ENCODE measurements at regions not wholly inside any gene's neighbourhood (a gene's known extent, or its start where the extent isn't known, plus 50 kb on each side); places are given as distances from the start of the nearest gene placed in this dataset.

GRCh38 chr18:59839246-59839645, 60.5 kb upstream of the PMAIP1 start:
- TF ChIP-seq, protein P1, sequence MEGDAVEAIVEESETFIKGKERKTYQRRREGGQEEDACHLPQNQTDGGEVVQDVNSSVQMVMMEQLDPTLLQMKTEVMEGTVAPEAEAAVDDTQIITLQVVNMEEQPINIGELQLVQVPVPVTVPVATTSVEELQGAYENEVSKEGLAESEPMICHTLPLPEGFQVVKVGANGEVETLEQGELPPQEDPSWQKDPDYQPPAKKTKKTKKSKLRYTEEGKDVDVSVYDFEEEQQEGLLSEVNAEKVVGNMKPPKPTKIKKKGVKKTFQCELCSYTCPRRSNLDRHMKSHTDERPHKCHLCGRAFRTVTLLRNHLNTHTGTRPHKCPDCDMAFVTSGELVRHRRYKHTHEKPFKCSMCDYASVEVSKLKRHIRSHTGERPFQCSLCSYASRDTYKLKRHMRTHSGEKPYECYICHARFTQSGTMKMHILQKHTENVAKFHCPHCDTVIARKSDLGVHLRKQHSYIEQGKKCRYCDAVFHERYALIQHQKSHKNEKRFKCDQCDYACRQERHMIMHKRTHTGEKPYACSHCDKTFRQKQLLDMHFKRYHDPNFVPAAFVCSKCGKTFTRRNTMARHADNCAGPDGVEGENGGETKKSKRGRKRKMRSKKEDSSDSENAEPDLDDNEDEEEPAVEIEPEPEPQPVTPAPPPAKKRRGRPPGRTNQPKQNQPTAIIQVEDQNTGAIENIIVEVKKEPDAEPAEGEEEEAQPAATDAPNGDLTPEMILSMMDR (IDR thresholded peaks at IDR 0.05): no peak
- no peak for TF ChIP-seq POLR2A (IDR thresholded peaks at IDR 0.05)
